GM12878 (cell line): ENCODE measurements at regions not wholly inside any gene's neighbourhood (a gene's known extent, or its start where the extent isn't known, plus 50 kb on each side); places are given as distances from the start of the nearest gene placed in this dataset.

Experiments
- ATF7 ChIP-seq: fragments of 450-650 bp; IDR thresholded peaks from 2 replicates; pipeline ENCODE4 v1.6.1; 2016; ENCODE audit warnings: low read depth, mild to moderate bottlenecking
- BACH1 ChIP-seq: fragments of 450-650 bp; IDR thresholded peaks from 2 replicates; pipeline ENCODE4 v1.6.1; 2017; ENCODE audit warnings: mild to moderate bottlenecking, borderline replicate concordance
- E2F8 ChIP-seq: fragments of 450-650 bp; IDR thresholded peaks from 2 replicates; pipeline ENCODE4 v1.6.1; 2018; ENCODE audit warnings: mild to moderate bottlenecking, low read depth, moderate library complexity; ENCODE audit not compliant: partially characterized antibody
- KAT2A ChIP-seq: conservative IDR thresholded peaks from 2 replicates; pipeline ENCODE4 v1.6.1; 2011; ENCODE audit warnings: low read depth, low read length; ENCODE audit not compliant: control insufficient read depth
- NFYA ChIP-seq: IDR thresholded peaks from 2 replicates; pipeline ENCODE4 v1.6.1; 2011; ENCODE audit warnings: low read depth, mild to moderate bottlenecking, low read length, improper control_type of control experiment, borderline replicate concordance
- TCF12 ChIP-seq: IDR thresholded peaks from 2 replicates; pipeline ENCODE4 v1.6.1; 2011; ENCODE audit warnings: low read depth, mild to moderate bottlenecking, low read length
- ZBTB40 ChIP-seq: fragments of 450-650 bp; IDR thresholded peaks from 2 replicates; pipeline ENCODE4 v1.6.1; 2016; ENCODE audit warnings: mild to moderate bottlenecking, moderate library complexity, borderline replicate concordance
- TF ChIP-seq, protein P1 (sequence below): fragments of 450-650 bp; formaldehyde crosslinking; IDR thresholded peaks from 2 replicates; pipeline ENCODE4 v1.4.0; 2020; ENCODE audit warnings: mild to moderate bottlenecking, moderate library complexity
- TF ChIP-seq, protein P2 (sequence below): IDR thresholded peaks from 2 replicates; pipeline ENCODE4 v1.6.1; 2012; ENCODE audit warnings: low read depth, low read length, improper control_type of control experiment

DNA sequence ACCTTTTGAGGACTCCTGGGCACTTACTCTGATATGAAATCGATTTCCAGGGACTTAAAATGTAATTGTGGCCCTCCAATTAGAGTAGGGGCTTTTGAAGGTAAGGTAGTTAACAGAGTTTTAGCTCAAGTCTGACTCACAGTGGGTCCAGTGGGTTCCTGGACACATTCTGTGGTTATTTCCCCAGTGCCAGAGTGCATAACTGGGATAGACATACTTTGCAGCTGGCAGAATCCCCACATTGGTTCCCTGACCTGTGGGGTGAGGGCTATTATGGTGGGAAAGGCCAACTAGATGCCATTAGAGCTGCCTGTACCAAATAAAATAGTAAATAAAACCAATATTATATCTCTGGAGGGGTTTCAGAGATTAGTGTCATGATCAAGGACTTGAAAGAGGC is 243.8 kb upstream of the EPHA7 start (continued):
- TF ChIP-seq NFYA = no peak
- no peak for TF ChIP-seq ATF7
- no peak for TF ChIP-seq KAT2A
- TF ChIP-seq TCF12 = no peak
- TF ChIP-seq, protein P1, sequence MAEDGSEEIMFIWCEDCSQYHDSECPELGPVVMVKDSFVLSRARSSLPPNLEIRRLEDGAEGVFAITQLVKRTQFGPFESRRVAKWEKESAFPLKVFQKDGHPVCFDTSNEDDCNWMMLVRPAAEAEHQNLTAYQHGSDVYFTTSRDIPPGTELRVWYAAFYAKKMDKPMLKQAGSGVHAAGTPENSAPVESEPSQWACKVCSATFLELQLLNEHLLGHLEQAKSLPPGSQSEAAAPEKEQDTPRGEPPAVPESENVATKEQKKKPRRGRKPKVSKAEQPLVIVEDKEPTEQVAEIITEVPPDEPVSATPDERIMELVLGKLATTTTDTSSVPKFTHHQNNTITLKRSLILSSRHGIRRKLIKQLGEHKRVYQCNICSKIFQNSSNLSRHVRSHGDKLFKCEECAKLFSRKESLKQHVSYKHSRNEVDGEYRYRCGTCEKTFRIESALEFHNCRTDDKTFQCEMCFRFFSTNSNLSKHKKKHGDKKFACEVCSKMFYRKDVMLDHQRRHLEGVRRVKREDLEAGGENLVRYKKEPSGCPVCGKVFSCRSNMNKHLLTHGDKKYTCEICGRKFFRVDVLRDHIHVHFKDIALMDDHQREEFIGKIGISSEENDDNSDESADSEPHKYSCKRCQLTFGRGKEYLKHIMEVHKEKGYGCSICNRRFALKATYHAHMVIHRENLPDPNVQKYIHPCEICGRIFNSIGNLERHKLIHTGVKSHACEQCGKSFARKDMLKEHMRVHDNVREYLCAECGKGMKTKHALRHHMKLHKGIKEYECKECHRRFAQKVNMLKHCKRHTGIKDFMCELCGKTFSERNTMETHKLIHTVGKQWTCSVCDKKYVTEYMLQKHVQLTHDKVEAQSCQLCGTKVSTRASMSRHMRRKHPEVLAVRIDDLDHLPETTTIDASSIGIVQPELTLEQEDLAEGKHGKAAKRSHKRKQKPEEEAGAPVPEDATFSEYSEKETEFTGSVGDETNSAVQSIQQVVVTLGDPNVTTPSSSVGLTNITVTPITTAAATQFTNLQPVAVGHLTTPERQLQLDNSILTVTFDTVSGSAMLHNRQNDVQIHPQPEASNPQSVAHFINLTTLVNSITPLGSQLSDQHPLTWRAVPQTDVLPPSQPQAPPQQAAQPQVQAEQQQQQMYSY (CRISPR knock-in tag) = no peak
- no peak for TF ChIP-seq ZBTB40
- no peak for TF ChIP-seq E2F8
- TF ChIP-seq, protein P2, sequence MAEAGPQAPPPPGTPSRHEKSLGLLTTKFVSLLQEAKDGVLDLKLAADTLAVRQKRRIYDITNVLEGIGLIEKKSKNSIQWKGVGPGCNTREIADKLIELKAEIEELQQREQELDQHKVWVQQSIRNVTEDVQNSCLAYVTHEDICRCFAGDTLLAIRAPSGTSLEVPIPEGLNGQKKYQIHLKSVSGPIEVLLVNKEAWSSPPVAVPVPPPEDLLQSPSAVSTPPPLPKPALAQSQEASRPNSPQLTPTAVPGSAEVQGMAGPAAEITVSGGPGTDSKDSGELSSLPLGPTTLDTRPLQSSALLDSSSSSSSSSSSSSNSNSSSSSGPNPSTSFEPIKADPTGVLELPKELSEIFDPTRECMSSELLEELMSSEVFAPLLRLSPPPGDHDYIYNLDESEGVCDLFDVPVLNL = no peak
- TF ChIP-seq BACH1 = no peak
